ENCODE measurements at regions not wholly inside any gene's neighbourhood (a gene's known extent, or its start where the extent isn't known, plus 50 kb on each side); places are given as distances from the start of the nearest gene placed in this dataset.
"Not testable (repeated sequence)": the region's sequence is repeated elsewhere in the genome, so short reads cannot be mapped to it uniquely, and the experiment has no call there.

GRCh38 chr17:31787857-31788570 is 71.0 kb downstream of the COPRS start:
- no peak for TF ChIP-seq CTCF (IDR thresholded peaks at IDR 0.05; ENCODE audit: low read depth, low read length, missing control alignments)
- no peak overlapping the region for H3K4me3 ChIP-seq (ENCODE audit: low read depth, low read length)
- no peak for DNase-seq (ENCODE audit: low read depth)

GRCh38 chr17:31786796-31787481 is 72.1 kb downstream of the COPRS start:
- DNase-seq (ENCODE audit: low read depth): no peak
- TF ChIP-seq CTCF (IDR thresholded peaks at IDR 0.05; ENCODE audit: low read depth, low read length, missing control alignments): no peak
- H3K4me3 ChIP-seq (ENCODE audit: low read depth, low read length): no peak overlapping the region

- no peak overlapping the region for H3K4me3 ChIP-seq (ENCODE audit: low read depth, low read length)
- DNase-seq (ENCODE audit: low read depth): no peak
- no peak for TF ChIP-seq CTCF (IDR thresholded peaks at IDR 0.05; ENCODE audit: low read depth, low read length, missing control alignments)
Measured at GRCh38 chr17:31780483-31780882, 78.6 kb downstream of the COPRS start.

DNA sequence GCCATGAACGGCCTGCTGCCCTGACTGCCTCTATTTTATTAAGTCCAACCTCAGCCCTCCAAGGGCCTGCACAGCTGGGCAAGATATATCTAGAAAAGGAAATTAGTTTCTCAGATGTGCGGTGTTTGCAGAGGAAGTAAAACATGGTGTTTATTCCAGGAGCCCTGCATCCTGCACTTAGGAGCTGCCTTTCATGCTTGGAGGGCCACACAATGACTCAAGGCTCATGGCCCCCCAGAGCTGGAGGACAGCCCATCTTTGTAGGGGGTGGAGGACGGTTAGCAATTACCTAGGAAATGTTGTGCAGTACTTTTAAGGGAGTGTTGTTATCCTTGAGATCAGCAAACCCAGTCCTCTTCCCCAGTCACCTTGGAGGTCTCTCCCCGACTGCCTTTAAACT is 80.5 kb downstream of the COPRS start:
- no peak for DNase-seq (ENCODE audit: low read depth)
- no peak overlapping the region for H3K4me3 ChIP-seq (ENCODE audit: low read depth, low read length)
- no peak for TF ChIP-seq CTCF (IDR thresholded peaks at IDR 0.05; ENCODE audit: low read depth, low read length, missing control alignments)

DNA sequence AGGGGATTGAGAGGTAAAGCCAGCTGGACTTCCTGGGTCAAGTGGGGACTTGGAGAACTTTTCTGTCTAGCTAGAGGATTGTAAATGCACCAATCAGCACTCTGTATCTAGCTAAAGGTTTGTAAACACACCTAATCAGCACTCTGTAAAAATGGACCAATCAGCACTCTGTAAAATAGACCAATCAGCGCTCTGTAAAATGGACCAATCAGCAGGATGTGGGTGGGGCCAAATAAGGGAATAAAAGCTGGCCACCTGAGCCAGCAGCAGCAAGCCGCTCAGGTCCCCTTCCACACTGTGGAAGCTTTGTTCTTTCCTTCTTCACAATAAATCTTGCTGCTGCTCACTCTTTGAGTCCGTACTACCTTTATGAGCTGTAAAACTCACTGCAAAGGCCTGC is 87.7 kb downstream of the COPRS start:
- DNase-seq (ENCODE audit: low read depth); H3K4me3 ChIP-seq (ENCODE audit: low read depth, low read length): not testable (repeated sequence)

- DNase-seq (ENCODE audit: low read depth); H3K4me3 ChIP-seq (ENCODE audit: low read depth, low read length): not testable (repeated sequence)
Measured at GRCh38 chr17:31770501-31770900, 88.5 kb downstream of the COPRS start.

DNA sequence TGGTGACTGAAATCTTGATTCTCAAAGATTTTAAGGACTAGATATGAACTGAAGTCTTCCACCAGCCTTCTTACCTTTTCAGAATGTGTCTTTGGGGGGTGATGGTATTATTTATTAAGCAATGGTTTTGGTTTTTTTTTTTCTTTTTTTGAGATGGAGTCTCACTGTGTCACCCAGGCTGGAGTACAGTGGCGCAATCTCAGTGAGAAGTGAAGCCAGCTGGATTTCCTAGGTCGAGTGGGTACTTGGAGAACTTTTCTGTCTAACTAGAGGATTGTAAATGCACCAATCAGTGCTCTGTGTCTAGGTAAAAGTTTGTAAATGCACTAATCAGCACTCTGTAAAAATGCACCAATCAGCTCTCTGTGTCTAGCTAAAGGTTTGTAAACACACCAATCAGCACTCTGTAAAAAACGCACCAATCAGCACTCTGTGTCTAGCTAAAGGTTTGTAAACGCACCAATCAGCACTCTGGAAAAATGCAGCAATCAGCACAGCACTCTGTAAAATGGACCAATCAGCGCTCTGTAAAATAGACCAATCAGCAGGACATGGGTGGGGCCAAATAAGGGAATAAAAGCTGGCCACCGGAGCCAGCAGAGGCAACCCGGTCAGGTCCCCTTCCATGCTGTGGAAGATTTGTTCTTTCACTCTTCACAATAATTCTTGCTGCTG is 97.1 kb downstream of the COPRS start:
- not testable (repeated sequence) for H3K4me3 ChIP-seq (ENCODE audit: low read depth, low read length); DNase-seq (ENCODE audit: low read depth)

GRCh38 chr17:31758646-31759045 is 100.4 kb downstream of the COPRS start:
- TF ChIP-seq CTCF (IDR thresholded peaks at IDR 0.05; ENCODE audit: low read depth, low read length, missing control alignments): no peak
- no peak for DNase-seq (ENCODE audit: low read depth)
- no peak overlapping the region for H3K4me3 ChIP-seq (ENCODE audit: low read depth, low read length)
